GM23338 (cell line): ENCODE measurements at regions not wholly inside any gene's neighbourhood (a gene's known extent, or its start where the extent isn't known, plus 50 kb on each side); places are given as distances from the start of the nearest gene placed in this dataset.

ENCODE experiments used
- EZH2 ChIP-seq: fragments of 200-600 bp; sonication (generic); IDR thresholded peaks from one replicate; pipeline ENCODE4 v1.8.0; 2017; ENCODE audit warnings: antibody characterized with exemption, mild to moderate bottlenecking, low read depth; ENCODE audit not compliant: unreplicated experiment
- EZH2phosphoT487 ChIP-seq: fragments of 200-600 bp; sonication (generic); IDR thresholded peaks from one replicate; pipeline ENCODE4 v1.8.1; 2018; ENCODE audit warnings: antibody characterized with exemption; ENCODE audit not compliant: unreplicated experiment
- JUNB ChIP-seq: IDR thresholded peaks from one replicate; pipeline ENCODE4 v1.6.1; 2016; ENCODE audit warnings: antibody characterized with exemption; ENCODE audit not compliant: unreplicated experiment
- POLR2AphosphoS5 ChIP-seq: IDR thresholded peaks from 2 replicates; pipeline ENCODE4 v1.6.1; 2016; ENCODE audit warnings: antibody characterized with exemption, low read depth
- TF ChIP-seq, protein P1 (sequence below), 2 experiments: fragments of 200-600 bp in 1 of 2; sonication (generic) in 1 of 2; conservative IDR thresholded peaks; 2 replicates each; pipeline versions ENCODE4 v1.5.1 to v1.6.1; 2016 to 2017; ENCODE audit warnings: antibody characterized with exemption in 2 of 2, low read depth in 2 of 2, mild to moderate bottlenecking in 2 of 2, moderate library complexity in 1 of 2
- TF ChIP-seq, protein P2 (sequence below): IDR thresholded peaks from one replicate; pipeline ENCODE4 v1.6.1; 2018; ENCODE audit warnings: antibody characterized with exemption; ENCODE audit not compliant: unreplicated experiment
- TF ChIP-seq, protein P3 (sequence below): IDR thresholded peaks from 2 replicates; pipeline ENCODE4 v1.6.1; 2016; ENCODE audit warnings: antibody characterized with exemption

DNA sequence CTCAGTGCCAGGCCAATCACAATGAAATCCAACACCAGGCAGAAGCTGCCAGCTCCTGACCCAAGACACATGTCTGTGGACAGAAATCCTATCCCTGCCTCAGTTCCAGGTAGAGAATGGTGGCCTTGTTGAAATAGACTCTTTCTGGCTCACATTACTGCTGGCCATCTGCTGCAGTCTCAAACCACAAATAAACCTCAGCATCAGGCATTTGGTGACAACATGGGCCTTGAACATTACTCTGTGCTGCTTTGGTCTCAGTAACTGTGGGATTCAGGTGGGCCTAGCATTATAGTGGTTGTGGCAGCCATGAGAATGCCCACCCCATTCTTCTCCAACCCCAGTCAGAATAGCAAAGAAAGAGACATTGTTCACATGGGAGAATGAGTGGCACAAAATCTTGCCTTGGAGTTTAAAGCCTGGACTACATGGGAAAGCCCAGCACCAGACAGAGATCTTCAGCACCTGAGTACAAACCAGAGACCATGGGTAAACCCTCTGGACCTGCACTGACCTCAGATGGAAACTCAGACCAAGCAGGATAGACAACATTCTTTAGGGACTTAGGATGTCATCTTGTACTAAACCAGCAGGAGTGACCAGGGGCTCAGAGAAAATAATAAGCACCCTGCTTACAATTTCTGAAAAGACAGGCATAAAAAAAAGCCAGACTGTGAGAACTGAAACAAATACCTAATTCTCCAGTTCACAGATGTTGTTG is 50.4 kb upstream of the TRAM1L1 start:
- TF ChIP-seq, protein P1, sequence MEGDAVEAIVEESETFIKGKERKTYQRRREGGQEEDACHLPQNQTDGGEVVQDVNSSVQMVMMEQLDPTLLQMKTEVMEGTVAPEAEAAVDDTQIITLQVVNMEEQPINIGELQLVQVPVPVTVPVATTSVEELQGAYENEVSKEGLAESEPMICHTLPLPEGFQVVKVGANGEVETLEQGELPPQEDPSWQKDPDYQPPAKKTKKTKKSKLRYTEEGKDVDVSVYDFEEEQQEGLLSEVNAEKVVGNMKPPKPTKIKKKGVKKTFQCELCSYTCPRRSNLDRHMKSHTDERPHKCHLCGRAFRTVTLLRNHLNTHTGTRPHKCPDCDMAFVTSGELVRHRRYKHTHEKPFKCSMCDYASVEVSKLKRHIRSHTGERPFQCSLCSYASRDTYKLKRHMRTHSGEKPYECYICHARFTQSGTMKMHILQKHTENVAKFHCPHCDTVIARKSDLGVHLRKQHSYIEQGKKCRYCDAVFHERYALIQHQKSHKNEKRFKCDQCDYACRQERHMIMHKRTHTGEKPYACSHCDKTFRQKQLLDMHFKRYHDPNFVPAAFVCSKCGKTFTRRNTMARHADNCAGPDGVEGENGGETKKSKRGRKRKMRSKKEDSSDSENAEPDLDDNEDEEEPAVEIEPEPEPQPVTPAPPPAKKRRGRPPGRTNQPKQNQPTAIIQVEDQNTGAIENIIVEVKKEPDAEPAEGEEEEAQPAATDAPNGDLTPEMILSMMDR (conservative IDR thresholded peaks at IDR 0.05; ENCODE audit: low read depth in 2 of 2): no peak
- TF ChIP-seq EZH2 (no peak), EZH2phosphoT487 (no peak), POLR2AphosphoS5 (no peak), JUNB (no peak)
- TF ChIP-seq, protein P2, sequence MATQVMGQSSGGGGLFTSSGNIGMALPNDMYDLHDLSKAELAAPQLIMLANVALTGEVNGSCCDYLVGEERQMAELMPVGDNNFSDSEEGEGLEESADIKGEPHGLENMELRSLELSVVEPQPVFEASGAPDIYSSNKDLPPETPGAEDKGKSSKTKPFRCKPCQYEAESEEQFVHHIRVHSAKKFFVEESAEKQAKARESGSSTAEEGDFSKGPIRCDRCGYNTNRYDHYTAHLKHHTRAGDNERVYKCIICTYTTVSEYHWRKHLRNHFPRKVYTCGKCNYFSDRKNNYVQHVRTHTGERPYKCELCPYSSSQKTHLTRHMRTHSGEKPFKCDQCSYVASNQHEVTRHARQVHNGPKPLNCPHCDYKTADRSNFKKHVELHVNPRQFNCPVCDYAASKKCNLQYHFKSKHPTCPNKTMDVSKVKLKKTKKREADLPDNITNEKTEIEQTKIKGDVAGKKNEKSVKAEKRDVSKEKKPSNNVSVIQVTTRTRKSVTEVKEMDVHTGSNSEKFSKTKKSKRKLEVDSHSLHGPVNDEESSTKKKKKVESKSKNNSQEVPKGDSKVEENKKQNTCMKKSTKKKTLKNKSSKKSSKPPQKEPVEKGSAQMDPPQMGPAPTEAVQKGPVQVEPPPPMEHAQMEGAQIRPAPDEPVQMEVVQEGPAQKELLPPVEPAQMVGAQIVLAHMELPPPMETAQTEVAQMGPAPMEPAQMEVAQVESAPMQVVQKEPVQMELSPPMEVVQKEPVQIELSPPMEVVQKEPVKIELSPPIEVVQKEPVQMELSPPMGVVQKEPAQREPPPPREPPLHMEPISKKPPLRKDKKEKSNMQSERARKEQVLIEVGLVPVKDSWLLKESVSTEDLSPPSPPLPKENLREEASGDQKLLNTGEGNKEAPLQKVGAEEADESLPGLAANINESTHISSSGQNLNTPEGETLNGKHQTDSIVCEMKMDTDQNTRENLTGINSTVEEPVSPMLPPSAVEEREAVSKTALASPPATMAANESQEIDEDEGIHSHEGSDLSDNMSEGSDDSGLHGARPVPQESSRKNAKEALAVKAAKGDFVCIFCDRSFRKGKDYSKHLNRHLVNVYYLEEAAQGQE: no peak
- TF ChIP-seq, protein P3, sequence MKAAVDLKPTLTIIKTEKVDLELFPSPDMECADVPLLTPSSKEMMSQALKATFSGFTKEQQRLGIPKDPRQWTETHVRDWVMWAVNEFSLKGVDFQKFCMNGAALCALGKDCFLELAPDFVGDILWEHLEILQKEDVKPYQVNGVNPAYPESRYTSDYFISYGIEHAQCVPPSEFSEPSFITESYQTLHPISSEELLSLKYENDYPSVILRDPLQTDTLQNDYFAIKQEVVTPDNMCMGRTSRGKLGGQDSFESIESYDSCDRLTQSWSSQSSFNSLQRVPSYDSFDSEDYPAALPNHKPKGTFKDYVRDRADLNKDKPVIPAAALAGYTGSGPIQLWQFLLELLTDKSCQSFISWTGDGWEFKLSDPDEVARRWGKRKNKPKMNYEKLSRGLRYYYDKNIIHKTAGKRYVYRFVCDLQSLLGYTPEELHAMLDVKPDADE: no peak
